KBM-7 (cell line): ENCODE measurements at regions not wholly inside any gene's neighbourhood (a gene's known extent, or its start where the extent isn't known, plus 50 kb on each side); places are given as distances from the start of the nearest gene placed in this dataset.

Source experiments
- DNase-seq: peaks from one replicate; pipeline ENCODE4 v3.0.0-alpha.2; 2015
- in situ Hi-C: fragments of 300-500 bp; cut with MboI; formaldehyde crosslinking; loops from 2 replicates; pipeline ENCODE4 v1.14.3; 2020; ENCODE audit warnings: low sequenced_read_pairs, low pct_unique_long_range_greater_than_20kb, mixed read lengths

DNA sequence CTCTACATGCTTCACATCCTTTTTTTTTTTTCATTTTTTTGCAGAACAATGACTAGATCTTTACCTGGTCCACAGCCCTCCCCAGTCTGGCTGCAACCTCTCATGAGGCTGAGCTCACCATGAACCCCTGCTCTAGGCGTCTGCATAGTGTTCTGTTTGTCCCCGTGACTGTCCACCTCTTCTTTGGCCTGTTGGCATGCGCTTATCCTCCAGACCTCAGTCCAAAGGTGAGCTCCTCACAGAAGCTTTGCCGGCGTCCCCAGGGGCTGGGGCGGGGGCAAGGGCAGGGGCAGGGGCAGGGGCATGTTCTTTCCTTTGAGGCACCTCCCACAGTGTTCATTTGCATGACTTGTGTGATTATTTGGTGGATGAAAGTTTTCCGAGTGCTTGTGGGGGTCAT is 218.4 kb upstream of the ZNF32 start:
- DNase-seq, result no peak
- in situ Hi-C loops, result no loop called here

DNA sequence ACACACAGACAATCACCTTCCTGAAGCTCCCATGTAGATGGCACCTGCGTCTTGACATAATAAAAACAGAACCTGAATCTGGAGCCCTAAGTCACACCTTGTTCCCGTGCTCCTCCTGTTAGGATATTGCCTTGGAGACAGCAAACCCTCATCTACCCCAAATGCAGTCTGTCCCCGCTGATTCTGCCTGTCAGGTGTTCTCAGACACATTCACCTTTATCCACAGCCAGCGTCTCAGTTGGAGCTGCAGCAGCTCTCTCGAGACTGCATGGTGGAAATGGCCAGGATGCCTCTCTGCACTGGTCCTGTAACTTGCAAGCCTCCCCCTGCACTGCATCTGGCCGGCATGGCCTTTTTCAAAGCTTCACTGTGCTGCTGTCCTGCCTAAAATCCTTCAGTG is 218.0 kb upstream of the ZNF32 start:
- in situ Hi-C loops, result no loop called here
- DNase-seq, result no peak

DNA sequence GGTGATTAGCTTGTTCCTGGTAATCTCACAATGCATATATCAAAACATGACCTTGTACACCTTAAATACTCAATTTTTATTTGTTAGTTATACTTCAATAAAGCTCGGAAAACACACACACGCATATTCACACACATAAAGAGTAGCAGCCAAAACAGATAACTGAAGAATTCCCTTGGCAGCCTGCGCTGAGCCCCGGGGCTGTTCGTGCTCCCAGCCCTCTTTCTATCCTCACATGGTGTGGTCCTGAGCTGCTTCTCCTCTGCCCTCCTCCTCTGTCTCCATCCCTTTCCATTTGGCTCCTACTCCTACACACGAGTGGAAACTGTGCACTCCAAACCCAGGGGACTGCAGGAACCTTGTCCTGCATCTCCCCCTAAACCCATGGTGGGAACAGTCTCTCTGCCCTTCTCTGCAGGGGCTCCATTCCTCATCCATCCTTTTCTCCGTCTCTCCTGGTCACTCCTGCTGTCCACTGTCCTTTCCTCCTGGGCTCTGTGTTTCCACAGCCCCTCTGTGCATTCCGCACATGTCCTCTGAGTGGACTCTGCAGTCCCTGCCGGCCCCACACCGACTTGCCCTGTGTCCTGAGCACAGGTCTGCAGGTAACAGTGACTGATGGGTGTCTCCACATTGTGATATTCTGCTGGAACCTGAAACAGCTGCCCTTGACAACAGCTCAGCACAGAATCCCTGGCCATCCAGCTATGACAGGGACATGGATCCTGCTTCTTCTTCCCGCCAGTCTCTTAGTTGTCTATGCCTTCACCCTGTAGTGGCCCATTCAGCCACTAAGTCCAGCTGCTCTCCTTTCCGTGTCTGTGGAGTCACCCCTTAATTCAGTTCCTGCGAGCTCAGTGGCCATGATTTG is 216.8 kb upstream of the ZNF32 start:
- no peak for DNase-seq
- in situ Hi-C loops, result no loop called here

DNA sequence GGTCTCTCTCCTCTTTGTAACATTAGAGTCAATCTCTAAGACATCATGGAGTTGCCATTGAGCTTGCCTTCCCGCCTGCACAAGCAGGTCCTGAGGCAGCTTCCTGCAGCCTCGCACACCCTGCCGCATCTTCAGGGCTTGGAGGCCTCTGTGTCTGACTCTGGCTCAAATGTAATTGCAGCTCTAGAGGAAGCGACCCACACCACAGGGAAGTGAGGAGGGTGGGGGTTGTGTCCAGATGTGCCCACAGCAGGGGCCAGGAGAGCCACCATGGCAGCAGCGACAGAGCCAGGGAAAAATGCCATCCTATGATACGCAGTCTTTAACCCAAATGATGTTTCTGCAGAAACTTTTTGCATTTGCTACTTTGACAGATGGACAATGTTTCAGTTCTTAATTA is 216.0 kb upstream of the ZNF32 start:
- no peak for DNase-seq
- in situ Hi-C loops, result no loop called here

DNA sequence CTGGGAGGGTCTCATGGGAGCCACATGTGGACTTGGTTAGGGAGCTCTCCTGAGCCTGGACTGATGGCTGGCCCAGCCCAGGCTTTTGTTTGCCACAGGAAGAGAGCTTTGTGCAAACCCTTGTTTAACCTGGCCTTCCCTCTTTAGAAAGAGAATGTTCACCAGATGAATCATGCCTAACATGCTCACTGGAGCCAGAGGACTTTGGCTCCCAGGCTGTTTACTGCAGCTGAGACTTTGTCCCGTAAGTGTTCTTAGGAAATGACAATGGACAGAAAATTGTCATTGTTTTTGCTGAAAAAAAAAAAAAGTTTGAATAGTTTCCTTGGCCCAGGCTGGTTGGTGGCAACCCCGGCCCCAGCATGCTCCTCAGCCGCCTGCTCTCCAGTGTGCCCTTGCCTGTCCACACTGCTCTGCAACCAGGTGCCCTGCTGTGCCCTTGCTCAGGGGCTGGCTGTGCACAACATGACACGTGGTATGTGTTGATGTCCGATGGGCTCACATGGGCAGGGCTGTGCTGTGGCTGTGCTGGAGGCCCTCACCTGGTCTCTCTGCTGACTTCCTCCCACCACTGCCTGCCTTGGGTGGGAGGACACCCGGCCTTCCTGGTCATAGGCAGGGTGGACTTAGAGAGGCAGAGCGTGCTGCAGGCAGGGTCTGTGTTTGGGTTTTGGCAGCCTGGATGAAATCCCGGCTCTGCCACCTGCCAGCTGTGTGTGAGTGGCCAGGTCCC is 215.3 kb upstream of the ZNF32 start:
- no peak for DNase-seq
- in situ Hi-C loops, result no loop called here

DNA sequence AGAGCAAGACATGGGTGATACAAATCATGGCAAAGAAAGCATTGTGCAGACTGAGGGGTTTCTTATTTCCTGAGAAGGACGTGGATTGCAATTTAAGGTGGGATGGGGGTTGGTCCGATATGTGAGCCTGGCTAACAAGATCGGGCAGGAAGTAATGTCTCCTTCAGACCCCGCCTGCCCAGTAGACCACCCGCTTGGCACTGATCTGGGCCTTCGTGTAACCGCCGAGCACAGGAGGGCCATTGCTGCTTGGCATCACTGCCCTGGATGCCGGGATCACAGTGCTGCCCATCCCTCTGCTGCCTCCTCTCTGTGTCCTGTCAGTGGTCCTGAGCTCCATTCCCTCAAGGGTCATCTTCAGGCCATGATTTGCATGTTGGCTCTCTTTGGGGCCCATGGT is 214.6 kb upstream of the ZNF32 start:
- DNase-seq, result no peak
- in situ Hi-C loops, result no loop called here

DNA sequence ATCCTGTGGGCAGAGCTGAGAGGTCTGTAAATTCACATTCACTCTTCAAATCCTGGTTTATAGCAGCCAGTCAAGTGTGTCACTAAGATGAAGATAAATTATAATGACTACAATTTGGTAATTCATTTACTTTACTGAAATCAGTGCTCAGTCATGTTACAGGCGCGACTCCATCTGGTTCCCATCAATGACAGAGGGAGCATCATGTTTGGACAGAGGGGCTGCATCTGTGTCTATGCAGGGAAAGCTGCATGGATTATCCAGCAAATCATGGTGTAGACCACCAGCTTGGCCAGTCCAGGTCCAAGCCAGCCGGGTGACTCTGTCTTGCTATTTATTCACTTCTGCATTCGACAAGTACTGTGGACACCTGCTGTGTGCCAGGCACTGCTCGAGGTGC is 214.1 kb upstream of the ZNF32 start:
- DNase-seq, result no peak
- in situ Hi-C loops, result no loop called here

DNA sequence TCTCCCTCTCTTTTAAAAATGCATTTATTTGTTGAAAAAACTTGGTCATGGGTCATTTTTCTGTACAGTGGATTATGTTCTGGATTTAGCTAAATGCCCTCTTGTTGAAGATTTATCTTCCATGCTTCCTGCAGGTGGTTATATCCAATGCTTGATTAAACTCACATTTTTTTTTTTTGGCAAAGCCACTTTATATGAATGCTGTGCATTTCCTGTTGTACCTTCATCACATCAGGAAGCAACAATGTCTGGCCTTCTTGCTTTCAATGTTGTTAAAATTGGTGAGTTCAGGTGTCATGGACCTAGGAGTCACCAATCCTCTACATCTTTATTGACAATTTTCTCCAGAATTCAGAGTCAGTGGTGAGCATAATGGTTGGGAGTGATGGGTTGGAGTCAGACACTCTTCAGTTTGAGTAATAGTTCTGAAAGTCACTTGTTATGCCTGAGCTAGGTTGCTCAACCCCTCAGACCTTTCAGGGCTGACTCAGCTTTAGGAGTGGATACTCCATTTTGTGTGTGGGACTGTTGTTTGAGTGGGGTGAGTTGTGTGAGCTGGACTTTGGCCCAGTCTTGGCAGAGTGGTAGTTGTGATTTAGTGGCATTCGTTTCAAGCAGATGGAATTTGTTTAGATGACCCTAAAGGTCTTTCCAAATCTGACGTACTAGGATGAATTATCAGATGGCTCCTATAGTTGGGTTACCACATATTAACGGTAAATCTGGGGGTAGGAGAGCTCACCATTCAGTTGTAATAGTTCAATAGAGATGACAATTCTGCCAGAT is 213.5 kb upstream of the ZNF32 start:
- in situ Hi-C loops, result no loop called here
- no peak for DNase-seq

DNA sequence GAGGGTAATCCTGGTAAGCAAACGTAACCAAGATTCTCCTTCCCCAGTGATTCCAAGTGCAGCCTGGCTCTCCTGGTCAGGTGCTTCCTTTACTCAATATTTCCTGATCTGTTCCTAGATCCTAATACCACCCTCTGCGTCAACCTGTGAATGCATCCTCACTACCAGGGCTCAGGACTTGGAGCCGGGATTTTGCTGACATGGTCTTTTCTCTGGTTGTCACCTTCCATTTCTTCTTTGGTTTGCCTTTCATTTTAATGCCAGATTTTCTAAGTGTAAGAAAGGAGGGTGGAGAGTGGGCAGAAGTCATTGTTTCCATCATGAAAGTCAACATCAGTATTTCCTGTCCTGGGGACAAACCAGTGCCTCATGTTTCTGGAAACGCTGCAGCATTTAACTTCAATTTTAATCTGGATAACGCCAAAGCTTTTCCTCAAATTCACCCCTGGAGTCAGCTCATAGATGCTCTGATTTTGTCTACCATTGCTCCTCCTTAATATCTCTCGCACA is 210.4 kb upstream of the ZNF32 start:
- no peak for DNase-seq
- in situ Hi-C loops, result no loop called here

DNA sequence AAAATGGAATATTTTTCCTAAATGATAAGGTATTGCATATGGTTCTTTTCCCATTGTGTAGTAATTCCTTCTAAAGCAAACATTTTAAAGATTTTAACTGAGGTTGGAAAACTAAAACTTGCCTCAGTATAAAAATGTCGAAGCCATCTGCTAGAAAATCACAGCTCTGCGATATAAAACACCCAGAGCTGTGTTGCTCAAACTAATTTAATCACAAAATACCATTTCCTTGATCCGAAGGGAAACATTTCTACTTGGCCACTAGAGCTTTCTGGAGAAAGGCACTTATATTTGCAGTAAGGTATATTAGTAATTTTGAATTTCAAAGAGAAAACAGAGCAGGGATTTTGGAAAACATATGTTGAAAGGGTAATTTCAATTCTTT is 209.2 kb upstream of the ZNF32 start:
- DNase-seq, result no peak
- in situ Hi-C loops, result no loop called here

DNA sequence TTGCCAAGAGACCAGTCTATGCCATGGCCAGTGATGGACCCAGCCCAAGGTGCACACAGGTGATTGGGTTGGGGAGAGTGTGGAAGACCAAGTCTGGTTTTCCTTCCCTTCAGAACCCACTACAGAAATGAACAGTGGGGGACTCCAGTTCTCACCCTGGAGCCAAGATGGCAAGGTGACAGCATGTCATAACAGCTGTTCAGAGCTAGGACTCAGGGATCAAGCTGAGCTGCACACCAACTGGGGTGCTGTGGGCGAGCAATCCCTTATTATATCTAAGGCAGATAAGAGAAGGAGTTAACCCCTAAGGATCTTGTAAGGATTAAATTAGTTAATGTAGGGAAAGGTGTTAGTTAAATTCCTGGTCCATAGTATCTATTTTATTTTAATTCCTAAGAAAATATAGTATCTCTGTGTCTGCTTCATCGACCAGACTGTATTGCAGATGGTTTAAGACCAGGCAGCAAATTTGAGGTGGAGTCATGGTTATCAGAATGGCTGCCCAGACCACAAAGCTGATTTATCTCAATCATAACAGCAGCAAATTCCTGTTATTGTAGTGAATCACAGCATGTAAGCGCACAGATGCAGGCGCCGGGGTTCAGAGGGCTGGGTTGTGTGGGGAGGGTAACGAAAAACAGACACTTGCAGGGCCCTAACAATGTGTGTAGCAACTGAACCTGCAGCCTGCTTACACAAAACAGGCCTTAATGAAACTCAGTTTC is 208.7 kb upstream of the ZNF32 start:
- in situ Hi-C loops, result no loop called here
- no peak for DNase-seq

DNA sequence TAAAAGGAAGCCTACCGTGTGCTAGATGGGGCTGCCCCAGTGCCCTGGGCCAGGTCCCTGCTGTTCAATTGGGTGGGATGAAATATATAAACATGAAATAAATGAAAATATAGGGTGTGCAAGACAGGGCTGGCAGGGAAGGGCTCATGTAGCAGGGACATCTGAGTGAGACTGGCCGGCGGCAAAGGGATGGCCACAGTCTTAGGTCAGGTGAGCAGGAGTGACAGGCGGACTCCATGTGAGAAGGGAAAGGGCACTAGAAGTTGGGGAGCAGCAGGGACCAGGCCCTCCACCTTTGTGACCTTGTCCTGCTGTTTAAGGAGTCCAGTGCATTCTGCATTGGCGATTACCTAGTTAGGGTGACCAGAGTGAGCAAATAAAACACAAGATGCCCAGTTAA is 207.6 kb upstream of the ZNF32 start:
- in situ Hi-C loops, result no loop called here
- DNase-seq, result no peak

DNA sequence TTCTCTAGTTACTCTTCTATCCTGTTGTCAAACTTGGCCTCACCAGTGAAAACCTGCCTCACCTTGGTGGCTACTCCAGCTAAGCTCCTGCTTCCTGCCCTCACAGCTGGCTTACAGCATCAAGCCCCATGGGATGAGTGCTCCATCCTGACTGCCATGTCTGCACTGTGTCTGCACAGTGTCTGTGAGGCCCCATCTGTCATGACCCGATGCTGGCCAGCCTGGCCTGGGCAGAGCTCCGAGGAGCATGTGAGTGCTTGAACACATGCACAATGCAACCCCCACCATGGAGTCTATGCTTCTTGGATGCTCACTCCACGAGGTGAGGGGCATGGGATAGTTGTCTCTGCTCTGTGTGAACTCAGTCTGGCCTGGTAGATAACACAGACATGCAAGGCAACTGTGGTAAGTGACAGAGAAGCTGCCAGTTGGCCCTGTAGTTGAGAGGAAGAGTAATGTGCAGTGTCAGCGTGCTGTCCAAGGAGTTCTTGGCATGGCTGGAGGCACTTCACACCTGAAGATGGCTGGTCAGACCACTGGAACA is 207.1 kb upstream of the ZNF32 start:
- in situ Hi-C loops, result no loop called here
- no peak for DNase-seq

DNA sequence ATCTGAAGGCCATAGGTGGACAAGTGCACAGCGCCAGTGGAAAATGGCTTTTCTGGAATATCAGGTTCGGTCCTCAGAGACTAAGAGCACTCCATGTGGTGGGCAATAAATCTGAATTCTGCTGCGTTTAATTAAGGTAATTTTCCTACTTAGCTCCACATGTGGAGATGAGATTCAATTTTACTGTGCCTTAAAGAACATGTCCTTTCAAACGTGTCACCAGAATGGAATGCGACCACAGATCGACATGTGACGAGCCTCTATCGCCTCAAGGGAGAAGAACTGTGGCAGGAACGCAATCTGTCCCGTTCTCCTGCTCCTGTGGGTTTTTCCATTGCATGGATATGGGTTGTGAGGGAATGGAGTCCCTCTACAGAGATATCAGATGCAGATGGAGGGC is 205.3 kb upstream of the ZNF32 start:
- in situ Hi-C loops, result no loop called here
- no peak for DNase-seq

DNA sequence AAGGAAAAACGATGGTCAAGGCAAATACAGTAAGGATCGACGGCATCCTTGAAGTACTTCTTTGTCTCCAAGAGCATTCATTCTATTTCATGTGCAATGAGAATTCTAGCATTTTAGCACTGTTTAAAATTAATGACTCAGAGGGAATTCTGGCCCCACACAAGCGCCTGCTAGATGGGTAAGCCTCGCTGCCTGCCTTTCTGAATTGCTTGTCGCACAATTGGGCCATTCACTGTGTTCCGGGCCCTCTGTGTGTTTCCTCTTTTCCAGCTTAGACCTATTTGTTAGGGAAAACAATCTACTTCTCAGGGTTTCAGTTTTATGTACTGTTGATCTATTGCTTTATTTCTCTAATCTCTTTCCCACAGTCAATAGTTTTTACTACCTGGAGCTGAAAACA is 204.7 kb upstream of the ZNF32 start:
- no peak for DNase-seq

DNA sequence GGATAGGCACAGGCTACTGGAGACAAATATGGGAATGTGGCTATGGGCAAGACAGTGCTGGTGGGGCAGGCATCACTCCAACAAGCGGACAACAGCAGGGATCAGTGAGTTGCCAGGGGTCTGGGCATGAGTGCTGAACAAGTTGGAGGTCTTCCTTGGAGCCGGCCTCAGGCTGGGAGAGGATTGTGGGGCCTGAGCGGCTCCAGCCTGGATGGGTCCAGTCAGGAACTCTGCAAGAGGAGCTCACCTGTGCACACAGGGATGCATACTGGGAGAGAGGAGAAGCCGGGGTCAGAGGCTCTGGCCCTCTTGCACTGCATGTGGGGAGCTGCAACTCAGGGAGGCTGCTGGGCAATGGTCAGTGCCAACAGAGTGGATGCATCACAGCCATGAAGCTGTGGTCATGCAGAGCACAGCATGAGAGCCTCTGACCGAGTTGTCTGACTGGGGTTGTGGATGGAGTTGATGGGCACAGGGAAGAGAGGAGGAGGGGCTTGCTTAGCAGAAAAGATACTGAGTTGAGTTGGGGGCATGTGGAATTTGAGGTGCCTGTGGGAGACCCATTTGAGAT is 204.0 kb upstream of the ZNF32 start:
- DNase-seq, result no peak

More for the DNA sequence above, 204.7 kb upstream of the ZNF32 start:
- in situ Hi-C loops, result no loop called here

DNA sequence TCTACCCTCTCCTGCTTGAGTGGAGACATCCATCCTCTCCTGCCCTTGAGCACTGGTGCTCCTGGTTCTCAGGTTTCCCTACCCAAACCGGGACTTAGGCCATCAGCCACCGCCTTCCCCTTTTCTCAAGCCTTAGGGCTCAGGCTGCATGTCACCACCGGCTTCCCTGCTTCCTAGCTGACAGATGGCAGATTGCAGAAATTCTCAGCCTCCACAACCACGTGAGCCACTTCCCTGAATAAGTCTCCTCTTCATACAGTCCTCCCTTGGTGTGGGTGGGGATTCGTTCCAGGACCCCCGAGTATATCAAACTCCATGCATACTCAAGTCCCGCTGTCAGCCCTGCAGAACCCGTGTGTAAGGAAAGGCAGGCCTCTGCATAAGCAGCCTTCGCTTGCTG is 203.5 kb upstream of the ZNF32 start:
- no peak for DNase-seq
- in situ Hi-C loops, result no loop called here

More for the DNA sequence above, 204.0 kb upstream of the ZNF32 start:
- in situ Hi-C loops, result no loop called here

DNA sequence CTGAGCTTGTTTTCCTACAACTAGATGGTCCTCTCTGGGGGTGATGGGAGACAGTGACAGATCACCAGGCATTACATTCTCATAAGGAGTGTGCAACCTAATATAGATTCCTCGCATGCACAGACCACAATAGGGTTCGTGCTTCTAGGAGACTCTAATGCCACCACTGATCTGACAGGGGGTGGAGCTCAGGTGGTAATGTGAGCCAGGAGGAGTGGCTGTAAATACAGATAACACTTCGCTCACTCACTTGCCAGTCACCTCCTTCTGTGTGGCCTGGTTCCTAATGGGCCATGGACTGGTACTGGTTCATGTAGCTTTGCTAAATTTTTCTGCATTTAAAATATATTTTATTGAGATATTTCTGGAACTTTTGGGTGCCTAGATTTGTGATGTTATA is 202.3 kb upstream of the ZNF32 start:
- in situ Hi-C loops, result no loop called here
- DNase-seq, result no peak

DNA sequence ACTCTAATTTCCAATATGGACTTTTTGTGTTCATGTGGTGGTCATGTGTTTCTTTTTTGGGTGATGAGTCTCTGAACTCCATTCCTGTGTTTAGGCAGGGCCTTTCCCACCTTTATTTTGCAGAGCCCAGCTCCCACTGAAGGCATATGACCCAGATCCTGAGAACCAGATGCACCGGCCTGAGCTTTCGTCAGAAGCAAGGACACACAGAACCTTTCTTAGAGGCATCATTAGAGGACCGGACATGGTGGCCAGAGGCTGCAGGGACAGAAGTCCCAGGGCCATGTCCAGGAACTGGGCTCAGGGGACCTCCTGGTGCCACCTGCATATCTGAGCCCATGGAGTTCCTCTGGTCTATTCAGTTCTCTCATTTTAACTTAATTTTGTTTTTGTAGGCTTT is 200.9 kb upstream of the ZNF32 start:
- in situ Hi-C loops, result no loop called here
- DNase-seq, result no peak
